Activated CD4-positive, CD25-positive, alpha-beta regulatory T cell treated with anti-CD3 and anti-CD28 coated beads, Interleukin-2, amount 50 U/mL, for 72 hours (primary cell): ENCODE measurements at regions not wholly inside any gene's neighbourhood (a gene's known extent, or its start where the extent isn't known, plus 50 kb on each side); places are given as distances from the start of the nearest gene placed in this dataset.

ENCODE experiments used
- DNase-seq: peaks from one replicate; pipeline ENCODE4 v3.0.0; 2021

DNA sequence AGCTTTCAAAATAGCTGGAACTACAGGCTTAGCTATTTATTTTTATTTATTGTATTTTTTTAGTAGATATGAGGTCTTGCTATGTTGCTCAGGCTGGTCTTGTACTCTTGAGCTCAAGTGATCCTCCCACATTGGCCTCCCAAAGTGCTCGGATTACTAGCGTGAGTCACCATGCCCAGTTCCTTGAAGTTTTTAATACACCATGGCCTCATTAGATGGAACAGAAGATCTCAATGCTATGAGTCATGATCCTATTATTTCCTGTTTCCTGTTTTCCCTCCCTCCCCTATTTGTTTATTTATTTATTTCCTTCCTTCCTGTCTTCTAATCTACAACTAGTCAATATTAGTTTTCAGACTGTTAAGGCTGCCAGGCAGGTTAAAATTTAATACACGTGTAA is 309.0 kb downstream of the CMPK2 start:
- no peak for DNase-seq

DNA sequence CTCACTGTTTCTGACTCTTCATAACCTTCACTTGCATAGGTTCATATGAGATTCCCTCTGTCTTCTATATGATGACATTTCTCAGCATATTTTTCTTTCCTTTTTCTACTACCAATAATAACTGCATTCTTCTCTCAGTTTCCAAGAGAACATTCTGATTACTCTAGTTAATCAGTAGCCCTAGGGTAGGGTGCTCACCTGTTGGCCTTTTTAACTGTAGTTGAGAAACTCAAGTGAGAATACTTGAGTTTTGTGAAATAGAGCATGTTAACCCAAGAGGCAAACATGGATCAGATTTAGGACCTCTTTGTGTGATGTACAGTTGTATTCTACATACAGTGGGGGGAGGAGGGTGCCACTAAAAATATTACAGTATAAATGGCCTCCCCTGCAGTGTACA is 308.0 kb downstream of the CMPK2 start:
- no peak for DNase-seq

DNA sequence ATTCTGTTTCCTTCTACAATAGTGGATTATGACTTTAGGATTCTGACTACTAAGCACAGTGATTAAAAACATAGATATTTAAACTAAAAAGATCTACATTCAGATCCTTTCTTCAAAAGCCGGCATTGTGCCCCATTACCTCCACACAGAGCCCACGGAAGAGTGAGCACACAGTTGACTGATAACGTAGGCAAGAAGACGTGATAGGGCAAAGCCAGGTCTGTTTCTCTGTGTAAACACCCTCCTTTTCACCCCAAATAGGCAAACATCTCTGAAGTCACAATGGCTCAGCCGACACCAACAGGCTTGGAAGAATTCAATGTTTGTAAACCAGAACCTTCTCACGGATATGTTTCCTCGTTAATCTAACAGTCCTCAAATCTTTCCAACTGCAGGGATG is 302.9 kb downstream of the CMPK2 start:
- no peak for DNase-seq

DNA sequence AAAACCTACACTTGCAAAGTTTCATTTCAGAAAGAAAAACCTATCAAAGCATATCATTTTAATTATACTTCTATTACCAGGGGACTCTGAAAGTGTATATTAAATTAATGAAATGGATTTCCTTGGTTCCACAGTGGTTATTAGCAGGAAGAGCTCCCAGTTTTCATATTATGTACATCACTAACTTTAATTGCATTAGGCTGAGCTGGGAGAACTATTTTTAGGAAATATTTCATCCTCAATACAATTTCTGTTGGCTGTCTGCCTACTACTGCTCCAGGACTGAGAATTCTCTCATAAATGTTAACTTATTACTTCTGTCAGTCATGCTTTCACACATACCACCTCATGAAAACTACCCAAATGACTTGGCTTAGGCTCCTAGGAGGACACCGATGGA is 301.4 kb downstream of the CMPK2 start:
- DNase-seq, result no peak

DNA sequence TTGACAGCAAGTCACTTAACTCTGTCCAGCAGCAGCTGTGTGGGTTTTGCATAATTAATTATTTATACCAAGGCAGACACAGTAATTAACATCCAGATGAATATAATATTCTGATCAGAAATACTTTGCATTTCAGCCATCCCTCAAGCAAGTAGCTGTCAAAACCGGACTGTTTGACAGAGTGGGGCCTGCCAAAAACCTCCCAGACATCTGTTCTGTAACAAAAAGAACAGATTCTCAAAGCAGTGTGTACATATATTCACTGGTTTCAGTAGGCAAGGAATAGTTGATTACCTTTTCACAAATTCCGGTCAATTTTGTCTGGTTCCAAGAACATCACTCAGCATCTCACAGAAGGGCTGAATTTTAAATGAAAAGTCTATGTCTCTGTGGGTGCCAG is 291.6 kb downstream of the CMPK2 start:
- no peak for DNase-seq

DNA sequence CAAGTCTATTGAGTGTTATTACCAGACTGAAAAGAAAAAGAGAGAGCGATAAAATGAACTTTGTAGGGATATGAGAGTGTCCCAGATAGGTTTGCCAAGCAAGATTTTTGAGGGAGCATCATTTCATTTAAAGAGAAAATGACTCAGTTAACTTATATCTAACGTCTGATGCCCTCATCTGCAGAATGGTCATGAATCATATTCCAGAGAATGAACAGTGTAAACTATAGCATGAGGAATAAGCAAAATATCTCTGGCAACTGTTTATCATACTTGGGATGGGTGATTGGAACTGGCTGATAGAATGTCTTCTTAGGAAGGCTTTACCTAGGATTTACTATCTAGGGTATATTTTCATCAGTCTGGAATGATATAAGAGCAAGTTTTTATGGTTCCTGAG is 289.4 kb downstream of the CMPK2 start:
- DNase-seq, result no peak

DNA sequence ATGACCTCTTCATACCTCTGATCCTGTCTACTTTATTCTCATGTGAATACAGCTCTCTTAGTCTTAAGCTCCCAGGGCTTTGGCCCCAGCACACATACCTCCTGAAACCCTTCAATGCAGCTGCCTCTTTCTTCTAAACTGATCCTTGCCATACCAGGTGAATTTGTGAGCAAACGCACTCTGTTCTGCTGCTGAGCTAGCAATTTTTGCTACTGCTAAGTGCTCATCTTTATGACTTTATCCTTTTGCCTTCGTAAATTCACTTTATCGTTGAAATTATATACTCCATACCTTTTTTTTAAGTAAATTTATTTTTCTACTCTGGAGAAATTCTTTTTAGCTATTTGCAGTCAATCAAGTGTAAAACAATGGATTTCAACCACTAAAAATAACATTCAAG is 287.7 kb downstream of the CMPK2 start:
- DNase-seq, result no peak

DNA sequence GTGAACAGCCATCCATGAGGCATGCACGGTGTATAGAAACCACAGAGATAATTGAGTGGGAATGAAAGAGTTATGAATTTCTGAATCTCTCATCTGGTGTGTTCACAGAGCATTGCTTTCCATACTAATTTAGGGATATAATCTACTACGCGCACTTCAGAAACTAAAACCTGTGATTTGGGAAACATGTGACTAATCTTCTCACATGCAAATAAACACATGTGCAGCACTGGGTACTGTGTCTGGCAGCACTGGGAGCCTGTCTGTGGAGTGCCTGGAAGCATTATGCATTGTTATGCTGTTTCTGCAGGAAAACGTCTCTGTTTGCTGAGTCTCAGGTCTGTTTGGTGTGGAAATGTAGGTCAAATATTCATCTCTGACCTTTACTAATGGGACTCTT is 287.3 kb downstream of the CMPK2 start:
- no peak for DNase-seq

DNA sequence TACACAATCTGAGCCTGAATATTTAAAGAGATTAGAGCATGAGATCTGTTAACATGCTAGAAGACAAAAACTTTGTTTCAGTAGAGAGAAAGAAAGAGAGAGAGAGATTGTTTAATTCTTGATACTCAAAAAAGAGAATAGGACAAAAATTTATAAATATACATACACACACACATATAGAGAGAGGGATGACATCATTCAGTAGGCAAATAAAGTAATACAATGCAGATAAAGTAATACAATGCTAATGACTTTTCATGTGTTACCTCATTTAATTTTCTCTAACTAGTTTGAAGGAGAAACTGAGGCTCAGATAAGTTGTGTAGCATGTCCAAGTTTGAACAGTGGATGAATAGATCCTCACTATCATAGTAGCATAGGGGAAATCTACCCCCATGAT is 286.4 kb downstream of the CMPK2 start:
- no peak for DNase-seq

DNA sequence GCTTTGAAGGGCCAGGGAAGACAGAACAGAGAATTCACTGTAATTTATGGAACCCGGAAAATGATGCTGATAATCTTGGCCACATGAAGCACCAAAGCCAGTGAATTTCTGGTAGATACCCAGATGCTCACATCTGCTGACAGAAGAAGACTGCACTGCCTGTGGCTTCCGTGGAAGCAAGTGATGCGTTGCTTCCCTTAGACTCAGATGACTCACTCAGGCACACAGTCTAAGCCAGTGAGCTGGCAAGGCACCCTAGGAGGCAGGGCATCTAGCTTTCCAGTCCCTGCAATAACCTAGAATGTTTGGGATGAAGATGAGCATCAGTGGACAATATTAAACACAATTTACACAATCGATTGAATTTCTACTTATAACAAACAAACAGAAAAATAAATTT is 284.7 kb downstream of the CMPK2 start:
- no peak for DNase-seq

DNA sequence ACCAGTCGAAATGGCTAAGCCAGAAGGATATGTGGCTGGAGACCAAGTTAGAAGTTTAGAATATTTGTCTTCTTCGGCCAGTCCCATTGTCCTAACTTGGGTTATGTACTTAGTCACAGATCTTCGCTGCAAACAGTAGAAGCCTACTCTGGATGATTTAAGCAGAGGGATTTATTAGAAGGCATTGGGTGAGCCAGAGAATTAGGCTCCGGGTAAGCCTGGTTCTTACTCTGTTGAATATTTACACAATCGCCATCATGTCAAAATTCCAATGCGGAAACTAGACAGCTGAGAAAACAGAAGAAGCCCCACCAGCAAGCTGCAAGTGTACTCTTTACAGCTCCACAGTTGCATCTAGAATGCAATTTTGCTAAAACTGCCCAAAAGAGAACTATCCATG is 276.6 kb downstream of the CMPK2 start:
- DNase-seq, result no peak

DNA sequence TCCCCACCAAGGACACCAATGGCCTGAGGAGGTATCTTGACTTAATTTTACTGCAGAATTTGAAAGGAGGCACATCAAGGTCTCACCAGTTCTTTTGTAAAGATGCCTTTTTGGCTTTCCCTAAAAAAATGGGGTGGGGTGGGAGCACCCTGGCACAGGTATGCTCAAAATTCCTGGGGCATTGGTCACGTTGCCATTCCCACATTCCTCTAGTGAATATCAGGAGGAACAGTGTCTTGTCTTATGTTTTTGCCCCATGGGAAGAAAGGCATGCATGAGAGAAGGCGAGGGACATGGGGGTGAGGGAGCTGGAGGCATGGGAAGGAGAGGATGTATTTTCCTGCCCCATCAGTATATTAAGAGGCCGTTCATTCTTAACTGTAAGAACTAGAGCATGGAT is 275.3 kb downstream of the CMPK2 start:
- no peak for DNase-seq

DNA sequence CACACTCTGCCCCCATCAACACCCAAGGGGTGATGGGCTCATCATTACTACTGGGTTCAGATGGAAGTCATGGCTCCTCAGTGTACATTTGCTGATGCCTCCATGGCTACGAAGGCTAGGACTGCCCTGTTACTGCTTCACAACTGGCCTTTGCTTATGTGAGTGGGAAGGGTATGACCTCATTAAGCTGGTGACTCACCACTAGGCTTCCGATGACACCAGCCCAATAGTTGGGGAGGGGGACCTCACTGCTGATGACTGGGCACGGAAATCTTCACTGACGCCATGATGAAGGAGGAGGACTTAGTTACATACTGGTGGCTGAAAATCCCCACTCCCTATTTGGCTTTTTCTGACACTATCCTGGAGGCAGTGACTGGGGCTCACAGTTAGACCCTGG is 263.2 kb downstream of the CMPK2 start:
- DNase-seq, result no peak

DNA sequence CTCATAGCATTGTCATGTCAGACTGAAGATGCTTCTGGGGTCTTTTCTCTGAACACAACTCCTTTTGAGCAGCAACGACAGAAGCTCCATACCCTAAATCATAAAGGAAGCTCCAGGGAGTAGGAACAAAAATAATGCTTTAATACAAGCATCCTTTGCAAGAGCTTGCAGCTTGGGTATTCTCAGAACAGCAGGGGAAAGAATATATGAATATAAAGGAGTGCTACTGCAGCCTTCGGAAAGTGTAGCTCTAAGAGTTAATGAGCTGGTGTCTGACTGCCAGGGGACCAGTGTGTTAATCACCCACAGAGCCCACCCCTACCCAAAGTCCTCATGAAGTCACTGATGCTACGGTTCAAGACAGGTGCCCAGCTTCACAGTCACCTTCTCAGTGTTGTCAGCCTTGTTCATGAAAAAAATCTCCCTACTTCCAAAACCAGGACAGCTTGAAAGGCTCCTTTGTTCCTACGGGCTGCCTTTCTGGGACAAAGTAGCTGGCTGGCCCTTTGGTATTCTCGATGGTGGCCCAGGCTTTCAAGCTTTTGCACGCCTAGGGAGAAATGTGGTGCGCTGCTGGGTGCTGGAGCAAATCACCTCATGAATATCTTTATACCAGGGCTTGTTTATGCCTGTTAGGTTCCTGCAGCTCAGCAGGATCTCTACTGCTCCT is 259.7 kb downstream of the CMPK2 start:
- no peak for DNase-seq

DNA sequence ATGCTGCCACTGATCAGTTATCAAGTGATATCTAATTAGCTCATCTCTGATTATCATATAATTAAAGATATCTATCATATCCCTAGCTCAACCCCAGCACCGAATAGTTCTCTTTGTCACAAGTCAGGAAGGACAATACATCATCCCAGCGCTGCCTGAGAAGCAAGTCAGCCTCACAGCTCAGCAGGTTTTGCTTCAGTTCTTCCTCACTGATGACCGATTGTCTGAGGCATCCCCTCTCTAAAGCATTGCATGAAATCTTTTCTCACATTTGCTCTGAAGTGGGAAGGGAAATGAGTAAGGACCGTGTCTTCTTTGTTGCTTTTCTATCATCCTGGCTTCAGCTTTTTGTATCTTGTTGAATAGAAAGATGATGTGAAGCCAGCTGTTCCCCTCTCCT is 247.9 kb downstream of the CMPK2 start:
- no peak for DNase-seq

DNA sequence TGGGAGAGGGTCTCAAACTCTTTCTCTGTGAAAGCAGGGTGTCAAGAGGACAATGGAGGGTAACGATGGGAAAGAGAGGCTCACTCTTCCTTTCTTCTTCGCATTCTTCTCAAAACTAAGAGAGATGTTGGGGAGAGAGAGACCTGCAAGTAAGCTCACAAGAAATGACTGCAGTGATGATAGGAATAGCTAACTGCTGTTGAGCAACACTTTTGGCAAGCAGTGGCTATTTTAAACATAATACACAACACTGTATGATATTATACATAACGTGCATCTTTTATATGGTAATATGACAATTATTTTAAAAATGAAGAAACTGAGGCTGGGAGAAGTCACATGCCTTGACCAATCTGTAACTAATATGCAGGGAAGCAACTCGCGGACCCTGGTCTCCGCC is 247.5 kb downstream of the CMPK2 start:
- no peak for DNase-seq

DNA sequence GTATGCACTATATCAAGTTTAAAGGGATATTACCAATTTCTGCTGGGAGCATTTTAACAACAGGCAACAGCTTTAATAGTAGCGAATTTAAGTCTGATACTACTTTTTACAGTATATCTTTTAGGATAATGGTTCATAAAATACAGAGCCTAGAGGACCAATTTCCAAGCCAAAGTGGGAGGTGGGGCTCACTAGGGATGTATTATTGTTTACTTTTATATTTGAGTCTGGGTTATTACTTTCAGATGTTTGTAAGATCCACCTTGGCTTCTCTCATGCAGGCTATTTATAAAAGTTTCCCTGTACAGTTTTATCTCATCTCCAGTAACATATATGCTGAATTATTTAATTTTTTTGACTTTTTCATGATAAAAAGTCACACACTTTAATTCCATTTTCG is 242.0 kb downstream of the CMPK2 start:
- DNase-seq, result no peak

DNA sequence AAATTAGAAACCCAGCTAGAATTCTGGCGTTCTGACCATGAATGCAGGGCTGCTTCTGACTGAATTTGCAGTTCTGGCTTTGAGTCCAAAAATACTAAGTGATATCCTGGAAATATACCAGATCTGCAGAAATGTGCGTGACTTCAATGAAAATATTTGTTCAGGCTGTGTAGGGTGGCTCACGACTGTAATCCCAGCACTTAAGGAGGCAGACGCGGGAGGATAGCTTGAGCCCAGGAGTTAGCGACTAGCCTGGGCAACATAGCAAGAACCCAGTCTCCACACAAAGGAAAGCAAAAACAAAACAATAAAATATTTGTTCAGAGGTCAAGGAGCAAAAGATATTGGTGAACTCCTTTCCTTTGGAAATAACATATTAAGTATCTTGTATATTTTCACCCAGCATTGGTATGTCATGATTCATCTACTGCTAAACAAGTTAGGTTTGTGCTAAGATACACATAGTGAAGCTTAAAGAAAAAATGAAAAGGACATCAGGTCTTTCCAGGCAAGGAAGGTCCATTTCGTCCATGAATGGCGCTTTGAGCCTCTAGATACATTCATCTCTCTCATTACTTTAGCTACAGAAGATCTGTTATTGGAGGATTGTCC is 239.2 kb downstream of the CMPK2 start:
- no peak for DNase-seq

DNA sequence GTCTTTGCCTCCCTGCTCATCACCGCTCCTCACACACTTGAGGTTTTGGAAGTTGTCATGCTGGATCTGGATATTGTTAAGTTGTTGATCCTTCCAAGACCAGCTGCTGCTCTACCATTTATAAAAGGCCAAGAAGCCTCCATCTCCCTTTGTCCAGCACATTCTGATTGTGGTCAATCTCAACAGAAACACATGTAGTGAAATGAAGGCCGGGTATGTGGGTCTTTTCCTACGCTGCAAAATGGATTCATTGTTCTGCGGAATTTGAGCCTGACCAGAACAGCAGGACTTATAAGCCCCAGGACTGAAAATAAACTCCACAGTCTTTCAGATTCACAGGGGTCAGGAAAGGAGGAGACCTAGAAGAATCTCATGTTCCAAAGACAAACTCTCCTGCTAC is 238.4 kb downstream of the CMPK2 start:
- DNase-seq, result no peak

DNA sequence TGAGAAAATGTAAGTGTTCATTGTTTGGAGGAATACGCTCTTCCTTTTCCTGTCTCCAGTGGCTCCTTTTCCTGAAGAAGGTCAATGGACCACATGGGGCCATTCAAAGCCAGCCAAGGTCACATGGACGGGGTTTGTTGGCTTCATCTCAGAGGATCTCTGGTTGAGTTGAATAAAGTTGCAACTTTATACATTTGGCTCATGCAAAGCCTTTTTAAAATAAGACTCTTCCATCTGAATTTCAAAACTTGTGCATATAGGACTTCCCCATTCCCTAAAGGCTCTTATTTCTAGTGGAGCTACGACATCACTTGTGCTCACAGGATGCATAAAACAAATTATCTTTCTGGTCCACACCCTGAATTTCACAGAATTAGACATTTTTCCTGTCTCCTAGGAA is 235.5 kb downstream of the CMPK2 start:
- DNase-seq, result no peak

DNA sequence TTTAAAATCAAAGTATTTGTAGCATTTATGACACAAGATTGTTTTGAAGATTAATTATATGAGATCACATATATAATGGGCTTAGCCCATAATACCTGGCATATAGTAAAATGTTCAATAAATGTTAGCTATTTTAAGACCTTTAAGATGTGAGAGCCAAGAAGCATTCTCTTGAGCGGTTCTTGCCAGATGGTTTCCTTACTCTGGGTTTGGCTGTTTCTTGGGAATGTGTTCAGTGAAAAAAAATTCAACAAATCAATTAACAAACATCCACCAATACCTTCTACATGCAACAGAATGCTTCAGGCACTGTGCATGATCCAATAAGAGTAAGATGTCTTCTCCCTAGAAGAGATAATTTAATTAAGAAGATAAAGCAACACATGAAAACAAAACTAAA is 230.4 kb downstream of the CMPK2 start:
- DNase-seq, result no peak

DNA sequence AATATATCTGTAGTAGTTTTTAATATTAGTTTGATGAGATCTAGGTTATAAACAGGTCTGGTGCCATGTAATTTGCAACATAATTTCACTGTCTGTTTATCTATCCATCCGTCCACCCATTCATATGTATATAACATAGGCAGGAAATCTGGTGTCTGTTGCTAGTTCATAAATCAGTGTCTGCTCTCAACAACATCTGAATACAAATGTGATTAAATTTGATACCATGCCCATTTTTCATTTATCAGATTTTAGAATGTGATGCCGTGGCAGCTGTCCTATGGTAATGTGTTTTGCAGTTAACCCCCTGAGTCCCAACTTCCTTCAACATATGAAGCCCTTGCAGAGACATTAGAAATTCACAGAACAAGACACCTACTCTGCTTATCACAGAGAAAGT is 228.4 kb downstream of the CMPK2 start:
- no peak for DNase-seq

DNA sequence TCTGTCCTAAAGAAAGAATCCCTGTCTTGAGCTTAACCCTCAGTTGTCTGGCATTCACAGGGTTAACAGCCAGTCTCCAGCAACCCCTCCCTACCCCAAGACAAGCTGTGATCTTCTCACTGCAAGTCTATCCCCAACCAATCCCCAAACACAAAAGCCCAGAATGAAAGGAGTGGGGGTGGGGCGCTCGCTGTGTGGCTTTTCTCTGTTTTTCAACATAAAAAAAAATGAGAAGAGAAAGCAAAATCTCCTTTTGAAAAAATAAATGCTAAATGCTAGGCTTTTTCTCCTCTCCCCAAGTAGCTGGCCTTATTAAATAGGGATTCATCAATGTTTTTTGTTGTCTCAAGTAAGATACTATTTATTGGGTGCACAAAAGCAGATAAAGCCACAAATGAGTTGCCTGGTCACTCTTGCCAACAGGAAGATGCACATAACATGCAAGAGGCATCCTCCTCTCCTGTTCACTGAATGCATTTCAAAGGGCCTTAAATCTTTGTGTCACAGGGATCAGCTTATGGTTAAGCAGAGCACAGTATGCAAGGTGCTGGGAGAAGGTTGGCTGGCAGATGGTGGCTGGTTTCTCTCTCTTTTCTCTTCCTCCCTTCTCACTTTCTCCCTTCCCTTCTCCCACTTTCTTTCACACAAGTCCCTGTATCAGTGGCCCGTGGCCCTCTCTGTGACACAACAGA is 225.6 kb downstream of the CMPK2 start:
- no peak for DNase-seq

DNA sequence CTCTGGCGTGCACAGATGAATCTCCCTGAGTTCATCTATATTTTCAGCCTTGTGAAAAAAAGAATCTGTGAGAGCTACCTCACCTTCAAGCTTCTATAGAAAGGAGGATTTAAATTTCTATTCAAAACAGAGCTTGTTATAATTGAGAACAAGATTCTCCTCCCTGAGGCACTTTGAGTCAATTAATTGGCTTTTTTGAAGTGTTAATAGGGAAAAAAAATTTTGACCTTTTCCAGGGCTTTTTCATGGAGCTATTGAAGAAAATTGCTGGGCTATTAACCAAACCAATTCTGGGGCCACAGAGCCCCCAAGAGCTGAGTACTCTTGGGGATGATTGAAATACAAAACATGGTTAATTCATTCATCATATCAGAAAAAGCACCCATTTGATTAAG is 225.1 kb downstream of the CMPK2 start:
- DNase-seq, result no peak

DNA sequence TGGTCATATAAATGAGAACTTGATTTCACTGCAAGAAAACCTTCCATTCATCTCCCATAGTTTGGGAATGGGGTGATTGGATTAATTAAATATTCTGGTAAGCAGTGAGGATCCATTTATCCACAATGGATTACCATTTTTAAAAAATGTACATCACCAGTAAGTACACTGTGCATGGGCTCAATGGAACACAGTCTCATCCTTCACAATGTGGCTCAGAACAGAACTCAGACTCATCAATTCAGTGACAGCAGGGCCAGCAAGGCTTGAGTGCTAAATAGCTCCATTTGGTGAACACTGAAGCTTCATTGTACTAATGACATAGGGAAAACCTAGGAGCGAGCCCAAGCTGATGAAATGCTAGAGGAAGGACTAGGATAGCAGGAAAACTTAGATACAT is 223.8 kb downstream of the CMPK2 start:
- DNase-seq, result no peak
